ENCODE measurements at regions not wholly inside any gene's neighbourhood (a gene's known extent, or its start where the extent isn't known, plus 50 kb on each side); places are given as distances from the start of the nearest gene placed in this dataset.

DNA sequence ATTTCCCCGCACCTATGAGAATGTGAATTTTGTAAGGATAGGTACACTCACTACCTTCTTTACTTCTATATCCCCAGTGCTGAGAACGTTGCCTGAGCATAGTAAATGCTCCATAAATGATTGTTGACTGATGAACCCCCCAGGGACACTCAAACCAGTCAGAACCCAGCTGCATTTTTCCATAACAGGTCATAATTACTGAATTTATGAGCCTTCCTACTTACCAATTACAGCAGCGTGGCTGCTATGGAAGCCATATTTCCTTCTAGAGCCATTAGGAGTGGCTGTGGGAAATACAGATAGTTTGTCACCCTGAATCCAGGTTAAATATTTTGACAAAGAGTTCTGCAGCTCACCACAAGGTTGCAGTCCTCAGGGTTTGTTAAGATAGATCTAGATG is 135.0 kb downstream of the TAF11L14 start:
- TF ChIP-seq POLR2AphosphoS5 (IDR thresholded peaks at IDR 0.05; ENCODE audit: low read depth, low read length) (no peak), POLR2A (IDR thresholded peaks at IDR 0.05; ENCODE audit: low read depth, low read length) (no peak)

Data from GM12892 (cell line).